PFSK-1 (cell line): ENCODE measurements at regions not wholly inside any gene's neighbourhood (a gene's known extent, or its start where the extent isn't known, plus 50 kb on each side); places are given as distances from the start of the nearest gene placed in this dataset.

Experiments
- POLR2AphosphoS5 ChIP-seq: IDR thresholded peaks from 2 replicates; pipeline ENCODE4 v1.6.1; 2012; ENCODE audit warnings: low read depth, mild to moderate bottlenecking, control low read depth, low read length, moderate library complexity
- TAF1 ChIP-seq: IDR thresholded peaks from 2 replicates; pipeline ENCODE4 v1.6.1; 2012; ENCODE audit warnings: low read length, control low read depth, borderline replicate concordance; ENCODE audit not compliant: insufficient read depth
- TF ChIP-seq, protein P1 (sequence below), 2 experiments: IDR thresholded peaks; 2 replicates each; pipeline versions ENCODE4 v1.6.1 to v1.8.0; 2011 to 2012; ENCODE audit warnings: low read depth in 2 of 2, low read length in 2 of 2, control low read depth in 1 of 2, inconsistent platforms in 1 of 2, mild to moderate bottlenecking in 1 of 2, moderate library complexity in 1 of 2; ENCODE audit not compliant: insufficient read depth in 1 of 2

DNA sequence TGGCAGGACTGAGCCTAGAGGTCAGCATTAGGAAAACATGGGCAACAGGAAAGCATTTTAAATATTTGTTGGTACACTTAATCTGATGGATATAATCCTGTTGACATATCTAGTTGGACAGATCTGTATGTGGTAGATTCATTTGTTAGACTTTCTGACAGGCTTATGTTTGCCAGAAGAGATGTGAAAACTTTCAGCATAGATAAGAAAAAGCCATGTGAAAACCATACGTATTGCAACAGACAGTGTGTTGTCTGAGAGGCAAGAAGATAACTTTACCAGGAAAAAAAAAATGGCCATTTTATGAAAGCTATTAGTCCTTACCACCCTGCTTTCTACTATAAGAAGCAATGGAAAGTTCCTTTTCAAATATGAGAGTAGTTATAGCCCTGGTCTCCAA is 1902.2 kb upstream of the C9orf72 start:
- TF ChIP-seq POLR2AphosphoS5: no peak
- TF ChIP-seq, protein P1, sequence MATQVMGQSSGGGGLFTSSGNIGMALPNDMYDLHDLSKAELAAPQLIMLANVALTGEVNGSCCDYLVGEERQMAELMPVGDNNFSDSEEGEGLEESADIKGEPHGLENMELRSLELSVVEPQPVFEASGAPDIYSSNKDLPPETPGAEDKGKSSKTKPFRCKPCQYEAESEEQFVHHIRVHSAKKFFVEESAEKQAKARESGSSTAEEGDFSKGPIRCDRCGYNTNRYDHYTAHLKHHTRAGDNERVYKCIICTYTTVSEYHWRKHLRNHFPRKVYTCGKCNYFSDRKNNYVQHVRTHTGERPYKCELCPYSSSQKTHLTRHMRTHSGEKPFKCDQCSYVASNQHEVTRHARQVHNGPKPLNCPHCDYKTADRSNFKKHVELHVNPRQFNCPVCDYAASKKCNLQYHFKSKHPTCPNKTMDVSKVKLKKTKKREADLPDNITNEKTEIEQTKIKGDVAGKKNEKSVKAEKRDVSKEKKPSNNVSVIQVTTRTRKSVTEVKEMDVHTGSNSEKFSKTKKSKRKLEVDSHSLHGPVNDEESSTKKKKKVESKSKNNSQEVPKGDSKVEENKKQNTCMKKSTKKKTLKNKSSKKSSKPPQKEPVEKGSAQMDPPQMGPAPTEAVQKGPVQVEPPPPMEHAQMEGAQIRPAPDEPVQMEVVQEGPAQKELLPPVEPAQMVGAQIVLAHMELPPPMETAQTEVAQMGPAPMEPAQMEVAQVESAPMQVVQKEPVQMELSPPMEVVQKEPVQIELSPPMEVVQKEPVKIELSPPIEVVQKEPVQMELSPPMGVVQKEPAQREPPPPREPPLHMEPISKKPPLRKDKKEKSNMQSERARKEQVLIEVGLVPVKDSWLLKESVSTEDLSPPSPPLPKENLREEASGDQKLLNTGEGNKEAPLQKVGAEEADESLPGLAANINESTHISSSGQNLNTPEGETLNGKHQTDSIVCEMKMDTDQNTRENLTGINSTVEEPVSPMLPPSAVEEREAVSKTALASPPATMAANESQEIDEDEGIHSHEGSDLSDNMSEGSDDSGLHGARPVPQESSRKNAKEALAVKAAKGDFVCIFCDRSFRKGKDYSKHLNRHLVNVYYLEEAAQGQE (IDR thresholded peaks at IDR 0.05; ENCODE audit: insufficient read depth in 1 of 2, low read depth in 2 of 2, low read length in 2 of 2): no peak
- TF ChIP-seq TAF1: no peak
